HG03095 (cell line): ENCODE measurements at regions not wholly inside any gene's neighbourhood (a gene's known extent, or its start where the extent isn't known, plus 50 kb on each side); places are given as distances from the start of the nearest gene placed in this dataset.

ENCODE experiments used
- ATAC-seq: cut with Tn5 transposase; IDR thresholded peaks from one replicate; pipeline ENCODE4 v1.9.1; 2021; ENCODE audit warnings: moderate library complexity; ENCODE audit not compliant: unreplicated experiment

- ATAC-seq, result no peak
These were observed 71.4 kb upstream of the GLS start for GRCh38 chr2:190809139-190809764.

GRCh38 chr2:190809876-190810525, 70.6 kb upstream of the GLS start:
- ATAC-seq, result no peak

GRCh38 chr2:190810981-190811587, 69.5 kb upstream of the GLS start:
- ATAC-seq, result no peak

- ATAC-seq, result no peak
These were observed 68.8 kb upstream of the GLS start for GRCh38 chr2:190811811-190812210.

GRCh38 chr2:190812506-190813294, 67.9 kb upstream of the GLS start:
- no peak for ATAC-seq

GRCh38 chr2:190815226-190815625, 65.4 kb upstream of the GLS start:
- ATAC-seq, result no peak

- no peak for ATAC-seq
These were observed 63.5 kb upstream of the GLS start for GRCh38 chr2:190817082-190817481.

GRCh38 chr2:190819840-190820301, 60.8 kb upstream of the GLS start:
- ATAC-seq, result no peak

- ATAC-seq, result no peak
These were observed 60.2 kb upstream of the GLS start for GRCh38 chr2:190820416-190820815.

GRCh38 chr2:190822043-190822442, 58.6 kb upstream of the GLS start:
- no peak for ATAC-seq

- no peak for ATAC-seq
These were observed 52.9 kb upstream of the GLS start for GRCh38 chr2:190827720-190828119.

GRCh38 chr2:190829642-190830041, 51.0 kb upstream of the GLS start:
- ATAC-seq, result no peak
